ENCODE measurements at regions not wholly inside any gene's neighbourhood (a gene's known extent, or its start where the extent isn't known, plus 50 kb on each side); places are given as distances from the start of the nearest gene placed in this dataset.

DNA sequence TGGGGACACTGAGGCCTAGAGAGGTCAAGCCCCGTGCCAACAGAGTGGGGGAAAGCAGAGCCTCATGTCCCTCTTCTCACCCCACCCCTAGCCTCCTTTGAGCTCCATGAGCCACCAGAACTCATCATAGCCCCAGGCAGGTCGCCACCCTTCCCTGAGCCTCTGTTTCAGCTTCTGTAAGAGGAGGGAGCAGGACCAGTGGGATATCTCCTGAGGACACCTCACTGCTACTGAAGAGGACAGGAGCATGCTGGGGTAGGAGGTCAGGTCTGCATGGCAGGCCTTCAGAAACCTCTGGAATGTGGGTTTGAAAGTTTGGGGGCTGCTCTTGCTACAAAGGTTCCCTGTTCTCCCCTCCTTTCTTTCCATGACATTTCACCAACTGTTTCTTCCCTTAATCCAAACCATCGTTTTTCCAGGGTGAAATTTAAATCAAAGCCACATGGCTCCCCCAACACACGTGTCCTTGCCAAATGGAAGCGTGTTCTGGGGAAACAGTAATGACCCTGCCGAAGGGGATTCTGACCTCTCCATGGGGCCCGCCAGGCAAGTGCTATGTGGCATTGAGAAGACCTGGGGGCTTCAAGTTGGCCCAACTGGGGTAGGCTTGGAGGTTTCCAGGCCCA lies 88.1 kb upstream of the RUNX3 start:
- no peaks in the 10 kb centered on the region for H3K27me3 ChIP-seq (ENCODE audit: control insufficient read depth in 2 of 2, insufficient read depth in 2 of 2, low read length in 2 of 2)
- TF ChIP-seq, protein P1, sequence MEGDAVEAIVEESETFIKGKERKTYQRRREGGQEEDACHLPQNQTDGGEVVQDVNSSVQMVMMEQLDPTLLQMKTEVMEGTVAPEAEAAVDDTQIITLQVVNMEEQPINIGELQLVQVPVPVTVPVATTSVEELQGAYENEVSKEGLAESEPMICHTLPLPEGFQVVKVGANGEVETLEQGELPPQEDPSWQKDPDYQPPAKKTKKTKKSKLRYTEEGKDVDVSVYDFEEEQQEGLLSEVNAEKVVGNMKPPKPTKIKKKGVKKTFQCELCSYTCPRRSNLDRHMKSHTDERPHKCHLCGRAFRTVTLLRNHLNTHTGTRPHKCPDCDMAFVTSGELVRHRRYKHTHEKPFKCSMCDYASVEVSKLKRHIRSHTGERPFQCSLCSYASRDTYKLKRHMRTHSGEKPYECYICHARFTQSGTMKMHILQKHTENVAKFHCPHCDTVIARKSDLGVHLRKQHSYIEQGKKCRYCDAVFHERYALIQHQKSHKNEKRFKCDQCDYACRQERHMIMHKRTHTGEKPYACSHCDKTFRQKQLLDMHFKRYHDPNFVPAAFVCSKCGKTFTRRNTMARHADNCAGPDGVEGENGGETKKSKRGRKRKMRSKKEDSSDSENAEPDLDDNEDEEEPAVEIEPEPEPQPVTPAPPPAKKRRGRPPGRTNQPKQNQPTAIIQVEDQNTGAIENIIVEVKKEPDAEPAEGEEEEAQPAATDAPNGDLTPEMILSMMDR (IDR thresholded peaks at IDR 0.05): no peak
- intact Hi-C loops (cut with micrococcal nuclease): no loop called here
- peak overlapping the region in 3 of 7 donors; percentile 8 to 86 (median 72) for H3K27ac Mint-ChIP-seq
- no peak for DNase-seq
- H3K4me1 Mint-ChIP-seq: peaks cover 51% of the 10 kb centered on the region
- H3K4me3 Mint-ChIP-seq: no peak overlapping the region
- H3K4me1 ChIP-seq (ENCODE audit: control insufficient read depth in 1 of 2, insufficient read depth in 2 of 2, low read length in 2 of 2): peaks cover 34 to 39% of the 10 kb centered on the region in 2 donors
- WGBS (ENCODE audit: insufficient coverage): 95% methylated on average over 4 of the region's 7 CpGs
- H3K4me2 ChIP-seq (replicated peaks; ENCODE audit: extremely low read depth, low read length, poor library complexity, severe bottlenecking): no peak overlapping the region
- no peaks in the 10 kb centered on the region for H3K9me3 Mint-ChIP-seq
- no peak overlapping the region for H3K4me3 ChIP-seq (replicated peaks in 1 of 3; ENCODE audit: low read depth in 2 of 3, low read length in 3 of 3)
- H2AFZ ChIP-seq (ENCODE audit: insufficient read depth, low read depth, low read length, poor library complexity, severe bottlenecking): no peak overlapping the region
- H3K9ac ChIP-seq (ENCODE audit: insufficient read depth, low read length, poor library complexity, severe bottlenecking): no peak overlapping the region
- H4K20me1 ChIP-seq (ENCODE audit: insufficient read depth, low read length): no peaks in the 10 kb centered on the region
- peaks cover 4 to 17% (median 8%) of the 10 kb centered on the region in 3 donors for H3K27me3 Mint-ChIP-seq (ENCODE audit: low read depth in 3 of 3)
- peaks cover 0 to 1% of the 10 kb centered on the region in 2 donors for H3K36me3 Mint-ChIP-seq
- H3K9me3 ChIP-seq (replicated peaks in 1 of 2; ENCODE audit: control insufficient read depth in 1 of 2, insufficient read depth in 1 of 2, low read length in 2 of 2): no peaks in the 10 kb centered on the region
- H3K36me3 ChIP-seq (replicated peaks in 1 of 2; ENCODE audit: control insufficient read depth in 1 of 2, insufficient read depth in 2 of 2, low read length in 2 of 2): no peaks in the 10 kb centered on the region
- no peak overlapping the region for H3K27ac ChIP-seq (ENCODE audit: low read depth in 1 of 2, low read length in 2 of 2)
- no peaks in the 10 kb centered on the region for H3K79me2 ChIP-seq (ENCODE audit: insufficient read depth, low read length)

DNA sequence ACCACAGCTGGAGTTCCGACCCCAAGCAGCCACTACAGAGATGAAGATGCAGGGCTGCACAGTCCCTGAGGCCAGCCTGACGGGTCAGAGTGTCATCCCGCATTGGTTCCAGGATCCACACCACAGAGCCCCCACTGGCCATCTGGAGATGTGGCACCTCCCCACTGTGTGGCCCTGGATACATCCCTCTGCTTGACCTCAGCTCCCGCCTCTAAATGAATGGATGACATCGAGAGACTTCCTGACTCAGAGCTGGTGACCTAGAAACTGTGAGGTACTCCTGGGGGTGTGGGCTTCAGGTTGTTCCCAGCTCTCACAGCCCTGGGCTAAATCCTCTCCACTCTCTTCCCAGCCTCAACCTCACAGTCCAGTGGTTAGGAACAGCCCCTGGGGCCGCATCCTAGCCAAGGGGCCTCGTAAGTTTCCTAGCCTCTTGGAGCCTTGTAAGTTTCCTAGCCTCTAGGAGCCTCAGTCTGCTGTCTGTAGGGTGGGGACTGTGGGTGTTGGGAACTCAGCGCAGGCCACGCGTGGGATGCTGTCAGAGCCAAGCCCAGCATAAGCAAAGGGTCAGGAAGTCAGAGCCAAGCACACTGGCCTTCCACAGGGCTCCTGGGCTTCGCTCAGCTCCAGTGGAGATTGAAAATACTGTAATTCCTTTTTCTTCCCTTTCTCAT lies 87.5 kb upstream of the RUNX3 start:
- no peak overlapping the region for H3K4me2 ChIP-seq (replicated peaks; ENCODE audit: extremely low read depth, low read length, poor library complexity, severe bottlenecking)
- H3K4me1 Mint-ChIP-seq: peaks cover 44% of the 10 kb centered on the region
- TF ChIP-seq, protein P1 (IDR thresholded peaks at IDR 0.05): peak; percentile 18
- H3K4me3 ChIP-seq (replicated peaks in 1 of 3; ENCODE audit: low read depth in 2 of 3, low read length in 3 of 3): no peak overlapping the region
- peak overlapping the region in 3 of 7 donors; percentile 8 to 86 (median 72) for H3K27ac Mint-ChIP-seq
- peaks cover 4 to 17% (median 8%) of the 10 kb centered on the region in 3 donors for H3K27me3 Mint-ChIP-seq (ENCODE audit: low read depth in 3 of 3)
- H2AFZ ChIP-seq (ENCODE audit: insufficient read depth, low read depth, low read length, poor library complexity, severe bottlenecking): no peak overlapping the region
- intact Hi-C loops (cut with micrococcal nuclease): no loop called here
- H3K9ac ChIP-seq (ENCODE audit: insufficient read depth, low read length, poor library complexity, severe bottlenecking): no peak overlapping the region
- no peaks in the 10 kb centered on the region for H3K9me3 Mint-ChIP-seq
- no peaks in the 10 kb centered on the region for H4K20me1 ChIP-seq (ENCODE audit: insufficient read depth, low read length)
- H3K36me3 ChIP-seq (replicated peaks in 1 of 2; ENCODE audit: control insufficient read depth in 1 of 2, insufficient read depth in 2 of 2, low read length in 2 of 2): no peaks in the 10 kb centered on the region
- DNase-seq: peak in 2 of 3 donors; percentile 26 to 69
- H3K36me3 Mint-ChIP-seq: no peaks in the 10 kb centered on the region
- WGBS (ENCODE audit: insufficient coverage): 94% methylated on average over 7 of the region's 11 CpGs
- H3K27me3 ChIP-seq (ENCODE audit: control insufficient read depth in 2 of 2, insufficient read depth in 2 of 2, low read length in 2 of 2): no peaks in the 10 kb centered on the region
- H3K4me3 Mint-ChIP-seq: no peak overlapping the region
- H3K27ac ChIP-seq (ENCODE audit: low read depth in 1 of 2, low read length in 2 of 2): no peak overlapping the region
- no peaks in the 10 kb centered on the region for H3K79me2 ChIP-seq (ENCODE audit: insufficient read depth, low read length)
- no peaks in the 10 kb centered on the region for H3K9me3 ChIP-seq (replicated peaks in 1 of 2; ENCODE audit: control insufficient read depth in 1 of 2, insufficient read depth in 1 of 2, low read length in 2 of 2)
- H3K4me1 ChIP-seq (ENCODE audit: control insufficient read depth in 1 of 2, insufficient read depth in 2 of 2, low read length in 2 of 2): peaks cover 28 to 33% of the 10 kb centered on the region in 2 donors
